D341Med (cell line): ENCODE measurements at regions not wholly inside any gene's neighbourhood (a gene's known extent, or its start where the extent isn't known, plus 50 kb on each side); places are given as distances from the start of the nearest gene placed in this dataset.

Experiments used
- DNase-seq: peaks from one replicate; pipeline ENCODE4 v3.0.0; 2012; ENCODE audit warnings: low spot score

DNA sequence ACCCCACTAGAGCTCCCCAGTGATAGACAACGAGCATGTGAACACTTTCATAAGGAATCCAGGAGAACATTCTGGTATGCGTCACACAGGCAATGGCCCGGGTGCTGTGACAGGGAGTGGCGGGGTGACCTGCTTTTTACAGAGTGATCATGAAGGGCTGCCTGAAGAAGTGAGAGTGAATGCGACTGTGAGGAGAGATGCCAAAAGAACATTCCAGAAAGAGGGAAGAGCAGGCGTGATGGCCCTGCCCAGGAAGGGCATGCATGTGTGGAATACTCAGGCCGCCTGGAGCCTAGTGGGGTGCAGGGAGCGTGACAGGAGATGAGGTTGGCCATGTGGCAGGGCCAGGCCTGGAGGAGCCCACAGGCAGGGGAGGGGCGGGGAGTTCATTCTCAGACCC lies 53.8 kb downstream of the FZD10 start:
- DNase-seq: no peak

DNA sequence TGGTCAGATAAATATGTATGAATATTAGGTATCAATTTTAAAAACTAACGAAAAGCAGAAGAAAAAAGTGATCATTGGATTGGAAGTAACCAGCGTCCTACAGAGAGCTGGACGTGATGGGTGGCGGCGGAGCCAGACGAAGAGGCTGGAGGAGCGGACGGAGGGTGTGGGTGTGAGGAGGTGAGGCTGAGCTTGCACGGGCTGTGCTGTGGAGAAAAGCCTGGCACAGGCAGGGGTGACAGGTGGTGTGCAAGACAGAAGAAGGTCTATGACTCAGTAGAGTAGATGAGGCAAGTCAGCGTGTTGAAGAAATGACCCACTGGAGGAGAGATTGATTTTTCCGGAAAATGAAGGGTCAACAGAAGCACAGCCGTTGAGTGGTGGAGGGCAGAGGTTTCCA lies 56.4 kb downstream of the FZD10 start:
- no peak for DNase-seq

DNA sequence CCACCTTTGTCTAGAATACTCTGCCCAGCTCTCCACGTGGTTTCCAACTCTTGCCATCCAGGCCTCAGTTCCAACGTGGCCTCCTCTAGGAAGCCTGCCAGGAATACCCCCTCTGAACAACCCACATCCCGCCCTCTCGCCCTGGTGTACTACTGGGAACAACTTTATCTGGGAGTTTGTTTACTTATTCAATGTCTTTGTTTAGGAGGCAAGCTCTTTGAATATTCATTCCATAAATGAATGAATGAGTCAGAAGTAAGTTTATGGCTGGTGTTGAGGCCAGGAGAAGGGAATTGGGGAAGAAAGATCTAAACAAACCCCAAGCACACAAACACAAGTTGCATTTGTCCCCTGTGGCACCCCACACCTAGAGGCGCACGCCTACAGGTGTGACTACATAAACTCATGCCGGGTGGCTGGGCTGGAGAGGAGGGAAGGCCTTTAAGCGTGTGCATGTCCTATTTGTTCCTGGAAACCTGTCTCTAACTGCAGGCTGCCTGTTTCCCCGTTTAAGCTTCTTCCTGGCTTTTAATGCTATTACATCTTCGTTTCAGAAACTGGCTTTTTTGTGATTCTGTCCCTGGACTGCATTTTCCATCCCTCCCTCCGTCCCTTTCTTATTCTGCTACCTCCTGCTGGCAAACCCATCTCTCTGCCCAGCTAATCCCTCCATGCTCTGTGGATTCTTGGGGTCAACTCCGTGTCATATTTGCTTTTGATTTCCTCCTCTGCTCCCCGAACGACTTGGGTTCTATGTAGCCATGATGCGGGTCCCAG lies 57.9 kb downstream of the FZD10 start:
- no peak for DNase-seq

DNA sequence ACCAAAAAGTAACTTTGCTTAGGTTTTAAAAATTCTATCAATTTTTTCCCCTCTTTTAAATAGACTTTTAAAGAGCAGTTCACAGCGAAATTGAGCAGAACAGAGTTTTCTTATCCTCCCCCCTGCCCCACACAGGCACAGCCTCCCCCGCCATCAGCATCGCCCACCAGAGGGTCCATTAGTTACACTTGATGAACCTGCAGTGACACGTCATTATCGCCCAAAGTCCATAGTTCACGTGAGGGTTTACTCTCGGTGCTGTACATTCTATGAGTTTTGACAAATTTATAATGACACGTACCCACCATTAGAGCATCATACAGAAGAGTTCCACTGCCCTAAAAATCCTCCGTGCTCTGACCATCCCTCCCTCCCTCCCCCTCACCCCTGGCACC lies 58.4 kb downstream of the FZD10 start:
- no peak for DNase-seq

DNA sequence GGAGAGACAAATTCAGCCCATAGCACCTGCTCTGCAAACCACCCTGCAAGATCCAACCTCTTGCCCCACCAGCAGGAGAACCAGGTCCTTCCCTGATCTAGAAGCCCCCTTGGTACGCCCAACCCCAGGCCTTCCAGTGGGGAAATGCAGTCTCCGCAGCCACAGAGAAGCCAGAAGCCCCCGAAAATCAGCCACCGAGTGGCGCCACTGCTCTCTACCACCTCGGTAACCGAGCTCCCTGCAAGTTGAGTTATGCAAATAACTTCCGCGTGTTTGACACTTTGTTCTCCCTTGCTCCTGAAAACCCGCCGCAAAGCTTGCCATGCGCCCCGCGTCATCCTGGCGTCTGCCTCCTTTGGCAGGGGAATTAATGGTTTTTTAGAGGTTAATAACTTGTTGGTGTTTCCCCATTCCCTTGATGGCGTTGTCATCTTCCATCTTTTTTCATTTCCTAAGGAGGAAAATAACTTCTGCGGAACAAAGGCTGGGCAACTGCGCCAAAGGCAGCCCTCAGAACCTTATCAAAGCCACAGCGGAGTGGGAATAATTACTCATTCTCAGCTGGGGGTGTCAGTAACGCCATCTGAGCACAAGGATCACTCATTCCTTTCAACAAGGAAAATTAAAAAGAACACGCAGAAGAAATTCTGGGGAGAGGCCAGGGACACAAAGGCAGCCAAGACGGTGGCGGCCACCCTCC lies 60.4 kb downstream of the FZD10 start:
- DNase-seq: no peak

DNA sequence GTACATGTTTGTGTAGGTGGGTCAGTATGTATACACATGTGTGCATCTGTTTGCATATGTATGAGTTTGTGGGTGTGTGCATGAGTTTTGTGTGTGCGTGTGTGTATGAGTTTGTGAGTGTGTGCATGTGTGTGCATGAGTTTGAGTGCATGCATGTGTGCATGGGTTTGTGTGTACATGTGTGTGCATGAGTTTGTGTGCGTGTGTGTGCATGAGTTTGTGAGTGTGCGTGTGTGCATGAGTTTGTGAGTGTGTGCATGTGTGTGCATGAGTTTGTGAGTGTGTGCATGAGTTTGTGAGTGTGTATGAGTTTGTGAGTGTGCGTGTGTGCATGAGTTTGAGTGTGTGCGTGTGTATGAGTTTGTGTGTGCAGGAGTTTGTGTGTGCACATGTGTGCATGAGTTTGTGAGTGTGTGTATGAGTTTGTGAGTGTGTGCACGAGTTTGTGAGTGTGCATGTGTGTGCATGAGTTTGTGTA lies 61.5 kb downstream of the FZD10 start:
- no peak for DNase-seq

DNA sequence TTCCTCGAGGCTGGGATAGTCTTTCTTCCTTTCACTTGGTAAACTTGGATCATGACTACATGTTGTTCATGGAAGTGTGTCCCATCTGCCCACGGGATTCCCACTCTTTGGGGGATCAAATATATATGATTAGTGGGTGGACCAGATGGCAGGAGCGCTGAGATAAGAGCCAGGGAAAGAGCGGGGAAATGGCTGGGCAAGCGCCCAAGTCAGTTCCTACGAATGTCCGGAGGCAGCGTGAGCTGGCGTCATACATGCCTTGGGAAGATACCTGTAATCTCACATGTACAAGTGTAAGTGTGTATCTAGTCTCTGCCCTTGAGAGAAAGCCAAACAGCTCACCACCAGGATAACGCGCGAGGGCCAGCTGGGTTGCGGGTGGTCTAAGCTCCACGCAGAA lies 62.3 kb downstream of the FZD10 start:
- no peak for DNase-seq

DNA sequence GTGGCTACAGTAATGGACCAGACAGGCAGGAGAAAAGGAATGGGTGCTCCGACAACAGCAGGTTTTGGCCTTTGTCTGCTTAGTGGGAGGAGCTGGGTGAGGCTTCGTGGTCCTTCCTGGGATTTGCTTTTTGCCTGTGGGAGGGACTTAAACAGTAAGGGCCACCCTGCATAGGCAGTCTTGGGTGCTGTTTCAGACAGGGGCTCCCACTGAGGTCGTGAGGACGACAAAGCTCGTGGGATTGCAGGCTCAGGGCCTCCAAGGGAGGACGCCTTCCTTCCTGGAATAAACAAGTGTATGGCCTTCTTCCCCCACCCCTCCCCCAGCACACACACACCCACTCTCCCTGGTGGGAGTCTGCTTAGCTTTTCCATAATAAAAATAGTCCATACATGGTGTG lies 63.1 kb downstream of the FZD10 start:
- DNase-seq: no peak

DNA sequence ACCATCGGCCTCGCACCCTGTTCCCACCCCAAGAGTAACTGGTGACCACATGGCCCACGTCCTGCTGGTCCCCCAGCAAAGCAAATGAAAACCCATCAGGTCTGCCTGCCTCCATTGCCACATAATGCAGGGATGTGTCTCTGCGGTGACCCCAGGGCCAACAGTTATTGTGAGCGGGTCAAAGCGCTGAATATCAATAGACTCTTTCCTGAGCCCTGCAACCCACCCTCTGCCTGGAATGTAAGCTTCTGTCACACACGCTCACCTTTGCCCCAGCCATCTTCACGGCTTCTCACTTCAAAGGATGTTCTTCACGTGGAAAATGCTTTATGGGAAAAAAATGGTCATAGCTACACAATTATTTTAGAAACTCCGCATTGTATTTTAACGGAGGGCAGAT lies 63.9 kb downstream of the FZD10 start:
- DNase-seq: no peak

DNA sequence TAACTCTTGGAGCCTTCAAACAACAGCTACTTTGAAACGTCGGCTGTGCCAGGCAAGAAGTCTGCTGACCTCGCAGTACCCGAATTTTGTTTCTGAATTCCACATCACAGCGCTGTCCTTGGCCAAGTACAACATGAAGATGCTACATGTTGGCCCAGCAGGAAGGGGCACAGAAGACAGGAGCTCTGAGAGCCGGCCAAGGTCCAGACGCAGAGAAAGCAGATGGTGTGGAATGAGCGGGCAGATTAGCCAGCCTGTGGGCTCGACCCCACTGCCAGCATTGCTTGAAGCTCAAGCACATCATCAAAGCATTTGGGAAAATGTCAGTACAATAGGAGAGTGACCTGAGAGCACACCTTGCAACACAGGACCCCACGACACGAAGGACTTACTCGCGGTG lies 64.5 kb downstream of the FZD10 start:
- DNase-seq: no peak

DNA sequence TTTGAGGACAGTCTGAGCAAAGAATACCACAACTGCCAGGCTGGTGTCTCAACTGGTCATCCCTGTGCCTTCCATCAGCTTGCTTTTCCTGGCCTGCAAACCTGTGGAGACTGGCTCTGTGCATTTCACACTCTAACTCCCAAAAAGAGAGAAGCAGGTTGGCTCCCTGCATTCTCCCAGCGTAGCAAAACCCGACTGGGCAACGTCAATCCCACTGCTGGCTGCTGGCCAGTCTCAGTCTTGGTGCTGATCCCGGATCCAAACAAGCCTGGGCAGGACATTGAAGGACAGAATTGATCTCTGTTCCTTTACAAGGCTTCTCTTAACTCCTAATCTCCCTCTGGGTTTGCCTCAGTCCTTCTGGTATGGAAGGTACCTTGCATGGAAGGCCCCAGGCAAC lies 65.4 kb downstream of the FZD10 start:
- DNase-seq: no peak

DNA sequence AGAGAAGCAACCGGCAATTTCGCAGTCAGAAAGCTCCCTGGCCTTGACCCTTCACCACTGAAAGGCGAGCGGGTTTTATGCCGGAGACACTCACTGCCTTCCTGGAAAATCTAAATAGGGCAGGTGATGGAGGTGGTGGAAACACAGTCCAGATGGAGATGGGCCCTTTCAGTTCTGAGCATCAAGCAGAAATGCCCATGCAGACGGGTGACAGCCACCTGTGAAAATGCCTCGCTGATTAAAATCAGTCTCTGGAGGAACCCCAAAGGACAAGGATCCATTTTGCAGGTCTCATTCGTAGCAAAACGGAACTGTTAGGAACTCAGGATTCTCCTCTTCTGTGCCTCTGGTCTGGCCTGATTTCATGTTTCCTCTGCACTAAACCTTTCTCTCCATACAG lies 74.2 kb downstream of the FZD10 start:
- DNase-seq: no peak

DNA sequence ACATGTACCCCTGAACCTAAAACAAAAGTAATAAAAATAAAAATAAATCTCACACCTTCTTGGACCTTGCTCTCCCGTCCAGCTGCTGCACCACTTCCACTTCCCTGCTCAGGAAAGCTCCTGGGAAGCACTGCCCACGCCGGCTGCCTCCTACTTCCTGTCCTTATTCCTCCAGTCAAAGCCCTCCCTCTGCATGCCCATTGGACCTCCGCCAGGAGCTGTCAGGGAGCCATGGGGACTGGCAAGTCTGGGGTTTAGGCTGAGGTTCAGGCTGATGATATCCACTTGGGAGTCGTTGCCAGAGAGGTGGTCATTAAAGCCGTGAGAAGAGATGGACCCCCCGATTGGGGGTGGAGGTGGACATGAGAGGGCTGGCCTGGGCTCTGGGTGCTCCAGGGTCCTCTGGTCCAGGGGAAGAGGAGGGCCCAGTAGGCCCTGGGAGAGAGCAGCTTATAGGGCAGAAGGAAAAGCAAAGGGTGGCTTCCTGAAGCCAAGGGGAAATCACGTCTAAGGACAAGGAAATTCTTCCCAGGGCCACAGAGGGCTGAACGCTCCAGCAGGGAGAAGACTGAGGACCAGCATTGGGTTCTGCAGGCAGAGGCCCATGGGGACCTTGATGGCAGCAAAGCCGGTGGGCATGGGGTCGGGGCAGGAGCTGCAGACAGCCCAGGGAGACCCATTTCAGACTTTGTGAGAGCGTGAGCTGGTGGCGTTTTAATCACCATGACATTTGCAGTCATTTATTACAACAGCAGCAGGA lies 78.7 kb downstream of the FZD10 start:
- no peak for DNase-seq

DNA sequence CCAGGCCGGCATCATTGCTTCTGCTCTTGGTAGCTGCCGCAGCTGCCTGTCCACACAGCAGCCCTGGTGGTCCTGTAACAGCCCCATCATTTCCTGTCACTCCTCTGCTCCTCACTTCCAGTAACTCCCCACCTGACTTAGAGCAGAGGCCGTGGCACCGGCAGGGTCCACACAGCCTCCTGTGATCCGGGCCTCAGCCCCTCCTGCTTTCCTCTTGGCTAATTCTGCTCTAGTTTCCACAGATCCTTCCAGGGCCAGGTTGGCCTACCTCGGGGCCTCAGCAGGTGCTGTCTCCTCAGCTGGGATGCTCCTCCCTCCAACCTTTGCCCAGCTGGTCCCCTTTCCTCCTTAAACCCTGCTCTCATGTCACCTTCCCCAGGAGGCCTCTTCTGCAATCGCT lies 80.2 kb downstream of the FZD10 start:
- no peak for DNase-seq

DNA sequence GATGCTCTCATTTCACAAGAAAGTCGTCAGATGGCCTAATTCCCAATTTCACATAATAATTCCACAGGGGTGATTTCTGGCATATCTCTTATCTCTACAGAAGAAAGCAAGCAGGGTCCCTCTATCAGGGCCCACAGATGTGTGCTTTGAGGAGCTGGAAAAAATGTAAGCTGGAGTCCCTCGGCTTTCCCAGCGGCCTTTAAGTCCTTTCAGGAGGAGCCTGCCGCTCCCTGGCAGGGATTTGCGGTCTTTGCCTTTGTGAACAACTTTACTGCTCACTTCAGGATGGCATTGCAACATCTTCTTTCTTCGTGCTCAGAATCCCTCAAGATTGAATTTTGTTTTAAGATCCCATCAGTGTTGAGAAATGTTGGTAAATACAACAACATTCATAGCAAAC lies 83.0 kb downstream of the FZD10 start:
- DNase-seq: no peak

DNA sequence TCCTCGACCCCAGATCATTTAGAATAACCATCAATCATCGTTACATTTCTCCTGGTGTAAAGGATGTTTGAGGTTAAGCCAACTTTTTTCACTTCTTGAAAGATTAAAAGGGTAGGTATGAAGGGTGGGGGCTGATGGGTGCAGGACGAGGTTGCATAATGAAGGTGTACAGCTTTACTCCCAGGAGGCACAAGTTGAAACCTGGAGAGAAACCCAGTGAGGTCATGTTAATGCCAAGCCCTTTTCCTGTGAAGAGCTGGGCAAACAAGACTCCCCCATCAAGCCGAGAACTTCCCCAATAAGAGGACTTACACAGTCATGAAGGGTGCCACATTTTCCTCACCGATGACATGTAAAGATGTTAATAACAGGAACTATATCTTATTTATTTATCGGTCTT lies 84.3 kb downstream of the FZD10 start:
- no peak for DNase-seq

DNA sequence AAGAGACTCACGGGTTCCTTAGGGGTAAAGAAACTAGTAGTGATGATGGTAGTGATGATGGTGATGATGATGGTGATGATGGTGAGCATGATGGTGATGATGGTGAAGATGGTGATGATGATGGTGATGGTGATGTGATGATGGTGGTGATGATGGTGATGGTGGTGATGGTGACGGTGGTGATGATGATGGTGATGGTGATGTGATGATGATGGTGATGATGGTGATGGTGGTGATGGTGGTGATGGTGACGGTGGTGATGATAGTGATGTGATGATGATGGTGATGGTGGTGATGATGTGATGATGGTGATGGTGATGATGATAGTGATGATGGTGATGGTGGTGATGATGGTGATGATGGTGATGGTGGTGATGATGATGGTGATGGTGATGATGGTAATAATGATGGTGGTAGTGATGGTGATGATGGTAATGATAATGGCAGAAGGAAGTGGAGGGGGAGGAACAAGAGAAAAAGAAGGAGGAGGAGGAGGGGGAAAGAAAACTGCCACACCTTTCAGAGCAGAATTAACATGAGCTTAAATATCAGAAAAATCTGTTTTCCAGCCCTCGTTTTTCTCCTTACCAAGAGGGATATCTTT lies 85.5 kb downstream of the FZD10 start:
- no peak for DNase-seq

DNA sequence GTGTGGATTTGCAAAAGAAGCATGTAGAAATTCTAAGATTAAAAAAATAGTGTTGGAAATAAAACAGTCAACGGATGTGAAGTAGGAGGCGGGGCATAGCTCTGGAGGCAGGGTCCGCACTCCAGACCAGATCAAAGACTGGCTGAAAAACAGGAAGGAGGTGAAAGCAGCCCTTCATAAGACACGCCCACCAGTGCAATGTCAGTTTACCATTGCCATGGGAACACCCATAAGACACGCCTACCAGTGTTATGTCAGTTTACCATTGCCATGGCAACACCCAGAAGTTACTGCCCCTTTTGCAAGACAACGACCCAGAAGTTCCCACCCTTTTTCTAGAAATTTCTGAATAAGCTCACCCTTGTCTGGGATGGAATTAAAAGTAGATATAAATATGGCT lies 87.1 kb downstream of the FZD10 start:
- DNase-seq: no peak

DNA sequence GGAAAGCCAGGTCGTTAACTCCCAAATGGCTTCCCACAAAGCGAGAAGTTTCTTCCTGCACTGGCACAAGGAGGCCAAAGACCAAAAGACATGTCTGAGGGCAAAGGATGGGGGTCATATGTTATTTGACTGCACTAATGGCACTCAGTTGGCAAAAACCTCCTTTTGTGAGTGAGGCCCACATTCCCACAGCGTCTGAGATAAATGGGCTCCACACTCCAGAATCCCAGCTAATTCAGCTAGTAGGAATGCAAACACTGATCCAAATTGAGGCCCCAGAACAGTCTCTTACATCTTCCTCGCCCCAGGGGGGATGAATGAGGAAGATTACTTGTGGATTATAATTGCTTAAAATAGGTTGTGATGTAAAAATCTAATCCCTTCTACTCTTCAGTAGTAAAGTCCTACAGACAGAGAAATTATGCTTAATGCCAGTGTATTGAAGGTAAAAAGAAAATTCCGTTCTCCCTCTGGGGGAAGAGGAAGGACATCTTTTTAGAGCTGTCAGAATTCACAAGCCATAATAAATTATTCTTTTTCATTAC lies 86.4 kb upstream of the PIWIL1 start:
- DNase-seq: no peak

DNA sequence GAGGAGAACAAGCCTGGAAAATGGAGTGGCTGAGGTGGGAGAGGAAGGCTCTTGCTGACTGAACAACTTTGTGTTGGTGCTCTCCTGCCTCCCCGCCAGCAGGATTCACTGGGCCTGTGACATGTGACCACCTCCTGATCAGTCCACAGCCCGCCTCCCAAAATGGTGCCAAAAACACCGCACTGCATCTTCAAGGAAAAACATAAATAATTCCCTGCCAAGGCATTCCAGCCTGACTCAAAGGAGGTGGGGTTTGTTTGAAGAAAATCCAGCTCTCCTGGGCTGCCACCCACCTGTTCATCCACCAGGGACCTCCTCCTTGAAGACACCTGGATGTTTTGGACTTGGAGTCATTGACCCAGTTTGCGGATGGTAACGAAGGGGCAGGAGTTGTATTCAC lies 83.8 kb upstream of the PIWIL1 start:
- DNase-seq: no peak

DNA sequence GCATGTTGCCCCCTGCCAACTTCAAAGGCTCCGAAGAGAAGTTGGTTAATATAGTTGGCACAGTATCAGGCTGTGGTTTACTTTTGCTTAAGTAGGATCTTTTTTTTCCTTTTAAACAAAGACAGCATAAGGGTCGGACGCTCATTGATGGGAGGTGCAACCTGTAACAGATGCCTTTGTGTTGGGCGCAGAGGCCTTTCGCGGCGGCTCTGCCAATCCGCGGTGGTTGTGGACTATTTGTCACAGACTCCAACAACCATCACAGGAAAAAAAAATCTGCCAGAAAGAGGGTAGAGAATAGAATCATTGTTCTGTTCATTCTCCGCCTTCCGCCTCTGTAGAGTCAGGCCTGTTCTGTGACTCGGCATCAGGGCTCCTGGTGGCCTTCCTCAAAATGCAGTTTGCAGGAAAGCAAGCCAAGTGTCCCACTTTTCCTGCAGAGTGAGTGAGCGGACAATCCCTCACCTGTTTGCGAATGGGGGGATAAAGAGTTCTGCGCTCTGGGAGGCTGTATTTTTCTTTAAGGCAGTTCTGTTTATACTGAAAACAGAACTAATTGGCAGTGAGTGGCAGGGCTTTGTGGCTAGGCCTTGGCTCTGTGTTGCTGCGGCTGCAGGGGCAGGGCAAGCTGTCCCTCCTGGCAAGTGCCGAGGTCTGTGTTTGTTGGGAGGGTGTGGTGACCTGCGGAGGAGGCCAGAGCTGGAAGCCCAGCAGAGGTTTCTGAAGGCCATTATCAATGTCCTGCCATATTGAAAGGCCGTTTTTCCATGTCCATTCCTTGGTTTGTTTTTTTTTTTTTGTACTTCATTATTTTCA lies 83.0 kb upstream of the PIWIL1 start:
- DNase-seq: no peak

DNA sequence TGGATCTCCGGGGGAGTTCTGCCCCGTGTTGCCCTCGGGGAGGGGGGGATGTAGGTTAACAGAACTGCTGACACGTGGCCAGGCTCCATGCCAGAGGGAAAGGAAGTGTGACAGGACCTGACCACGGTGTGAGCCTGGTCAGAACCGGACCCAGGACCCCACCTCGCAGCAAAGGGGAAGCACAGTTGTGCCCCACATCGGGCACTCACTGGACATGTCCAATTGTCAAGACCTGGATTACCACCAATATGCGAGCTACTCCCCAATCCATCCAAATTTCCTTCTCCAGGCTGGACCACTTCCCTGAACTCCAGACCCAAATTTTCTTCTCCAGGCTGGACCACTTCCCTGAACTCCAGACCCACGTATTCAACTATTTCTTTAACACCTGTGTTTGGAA lies 78.8 kb upstream of the PIWIL1 start:
- no peak for DNase-seq
